Chondrocyte (in vitro differentiated cells): ENCODE measurements at regions not wholly inside any gene's neighbourhood (a gene's known extent, or its start where the extent isn't known, plus 50 kb on each side); places are given as distances from the start of the nearest gene placed in this dataset.

Experiments
- DNase-seq: peaks from one replicate; pipeline ENCODE4 v3.0.0; 2021; ENCODE audit warnings: mixed read lengths, low spot score
- H3K27ac Mint-ChIP-seq: one replicate; pipeline ENCODE4 v1.8.0; 2021; ENCODE audit warnings: mild to moderate bottlenecking, moderate library complexity, mixed read lengths; ENCODE audit not compliant: unreplicated experiment
- H3K27me3 Mint-ChIP-seq: 2 replicates; pipeline ENCODE4 v1.8.0; 2021; ENCODE audit warnings: low read depth, mixed read lengths
- H3K36me3 Mint-ChIP-seq: 2 replicates; pipeline ENCODE4 v1.8.0; 2021; ENCODE audit warnings: low read depth, mixed read lengths
- H3K4me1 Mint-ChIP-seq: 2 replicates; pipeline ENCODE4 v1.8.0; 2021; ENCODE audit warnings: low read depth, mild to moderate bottlenecking, mixed read lengths
- H3K4me3 Mint-ChIP-seq: one replicate; pipeline ENCODE4 v1.8.0; 2021; ENCODE audit warnings: mild to moderate bottlenecking, moderate library complexity, mixed read lengths; ENCODE audit not compliant: unreplicated experiment
- H3K9me3 Mint-ChIP-seq: 2 replicates; pipeline ENCODE4 v1.8.0; 2021; ENCODE audit warnings: low read depth, mixed read lengths
- TF ChIP-seq, protein P1 (sequence below): fragments of 200-600 bp; sonication (generic); IDR thresholded peaks from 2 replicates; pipeline ENCODE4 v1.5.0; 2021; ENCODE audit warnings: antibody characterized with exemption, mild to moderate bottlenecking, moderate library complexity

DNA sequence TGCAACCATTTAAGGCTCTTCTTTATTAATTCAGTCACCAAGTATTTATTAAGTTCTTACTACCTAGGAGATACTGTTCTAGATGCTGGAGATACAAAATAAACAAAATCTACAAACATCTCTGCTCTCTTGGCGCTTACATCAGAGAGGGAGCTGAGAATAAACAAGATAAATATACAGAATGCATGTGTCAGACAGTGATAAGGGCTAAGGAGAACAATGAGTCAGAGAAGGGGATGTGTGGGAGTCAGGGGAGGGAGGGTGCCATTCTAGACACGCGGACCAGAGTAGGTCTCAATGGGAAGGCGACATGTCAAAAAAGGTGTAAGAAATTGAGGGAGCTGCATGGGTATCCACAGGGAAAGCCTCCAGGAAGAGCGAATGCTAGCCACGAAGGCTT, 393.2 kb downstream of the RWDD3 start:
- Mint-ChIP-seq H3K27ac (no peak overlapping the region), H3K27me3 (peaks cover 5% of the 10 kb centered on the region), H3K36me3 (no peaks in the 10 kb centered on the region), H3K4me3 (no peak overlapping the region), H3K9me3 (peaks cover 4% of the 10 kb centered on the region), H3K4me1 (no peaks in the 10 kb centered on the region)
- no peak for DNase-seq
- TF ChIP-seq, protein P1, sequence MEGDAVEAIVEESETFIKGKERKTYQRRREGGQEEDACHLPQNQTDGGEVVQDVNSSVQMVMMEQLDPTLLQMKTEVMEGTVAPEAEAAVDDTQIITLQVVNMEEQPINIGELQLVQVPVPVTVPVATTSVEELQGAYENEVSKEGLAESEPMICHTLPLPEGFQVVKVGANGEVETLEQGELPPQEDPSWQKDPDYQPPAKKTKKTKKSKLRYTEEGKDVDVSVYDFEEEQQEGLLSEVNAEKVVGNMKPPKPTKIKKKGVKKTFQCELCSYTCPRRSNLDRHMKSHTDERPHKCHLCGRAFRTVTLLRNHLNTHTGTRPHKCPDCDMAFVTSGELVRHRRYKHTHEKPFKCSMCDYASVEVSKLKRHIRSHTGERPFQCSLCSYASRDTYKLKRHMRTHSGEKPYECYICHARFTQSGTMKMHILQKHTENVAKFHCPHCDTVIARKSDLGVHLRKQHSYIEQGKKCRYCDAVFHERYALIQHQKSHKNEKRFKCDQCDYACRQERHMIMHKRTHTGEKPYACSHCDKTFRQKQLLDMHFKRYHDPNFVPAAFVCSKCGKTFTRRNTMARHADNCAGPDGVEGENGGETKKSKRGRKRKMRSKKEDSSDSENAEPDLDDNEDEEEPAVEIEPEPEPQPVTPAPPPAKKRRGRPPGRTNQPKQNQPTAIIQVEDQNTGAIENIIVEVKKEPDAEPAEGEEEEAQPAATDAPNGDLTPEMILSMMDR = no peak

- no peak overlapping the region for H3K27ac Mint-ChIP-seq
- DNase-seq = no peak
- no peaks in the 10 kb centered on the region for H3K4me1 Mint-ChIP-seq
- peaks cover 4% of the 10 kb centered on the region for H3K27me3 Mint-ChIP-seq
- TF ChIP-seq, protein P1 = no peak
- H3K4me3 Mint-ChIP-seq = no peak overlapping the region
- no peaks in the 10 kb centered on the region for H3K36me3 Mint-ChIP-seq
- H3K9me3 Mint-ChIP-seq = peaks cover 4% of the 10 kb centered on the region
These were observed 397.7 kb downstream of the RWDD3 start for GRCh38 chr1:95631695-95632094.

DNA sequence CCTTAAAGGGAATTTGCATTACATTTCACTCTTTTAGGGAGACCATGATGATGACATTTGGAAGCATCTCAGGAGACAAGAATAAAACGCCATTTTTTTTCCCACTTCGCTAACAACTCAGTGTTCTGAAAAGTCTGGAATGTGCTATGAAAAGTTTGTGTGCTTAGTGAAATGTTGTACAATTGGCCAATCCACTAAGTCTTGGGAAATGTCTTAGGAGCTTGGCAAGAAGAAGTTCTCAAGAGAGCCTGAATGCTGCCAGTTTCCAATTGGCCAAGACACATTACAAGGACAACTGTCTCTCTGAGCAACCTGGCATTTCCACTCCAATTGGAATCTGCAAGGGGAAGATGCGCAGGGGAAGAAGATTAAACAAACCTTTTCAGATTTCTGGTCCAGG, 401.8 kb downstream of the RWDD3 start:
- Mint-ChIP-seq H3K4me3 (no peak overlapping the region), H3K36me3 (no peaks in the 10 kb centered on the region), H3K27me3 (peaks cover 4% of the 10 kb centered on the region), H3K9me3 (no peaks in the 10 kb centered on the region), H3K27ac (no peak overlapping the region), H3K4me1 (no peaks in the 10 kb centered on the region)
- no peak for DNase-seq
- TF ChIP-seq, protein P1 = no peak

GRCh38 chr1:95636897-95637296, 402.9 kb downstream of the RWDD3 start:
- DNase-seq = no peak
- no peaks in the 10 kb centered on the region for H3K9me3 Mint-ChIP-seq
- H3K27ac Mint-ChIP-seq = no peak overlapping the region
- TF ChIP-seq, protein P1 = no peak
- peaks cover 4% of the 10 kb centered on the region for H3K27me3 Mint-ChIP-seq
- H3K4me1 Mint-ChIP-seq = no peaks in the 10 kb centered on the region
- no peaks in the 10 kb centered on the region for H3K36me3 Mint-ChIP-seq
- no peak overlapping the region for H3K4me3 Mint-ChIP-seq

- DNase-seq = no peak
- TF ChIP-seq, protein P1 = no peak
- no peaks in the 10 kb centered on the region for H3K4me1 Mint-ChIP-seq
- H3K4me3 Mint-ChIP-seq = no peak overlapping the region
- no peak overlapping the region for H3K27ac Mint-ChIP-seq
- no peaks in the 10 kb centered on the region for H3K36me3 Mint-ChIP-seq
- peaks cover 7% of the 10 kb centered on the region for H3K9me3 Mint-ChIP-seq
- H3K27me3 Mint-ChIP-seq = peaks cover 1% of the 10 kb centered on the region
These were observed 406.7 kb downstream of the RWDD3 start for GRCh38 chr1:95640746-95641145.
